Fibroblast of gingiva (primary cell): ENCODE measurements at regions not wholly inside any gene's neighbourhood (a gene's known extent, or its start where the extent isn't known, plus 50 kb on each side); places are given as distances from the start of the nearest gene placed in this dataset.
"Not testable (repeated sequence)": the region's sequence is repeated elsewhere in the genome, so short reads cannot be mapped to it uniquely, and the experiment has no call there.

Experiments
- DNase-seq: peaks from one replicate; pipeline ENCODE4 v3.0.0-alpha.2; 2011; ENCODE audit warnings: low read depth

GRCh38 chr11:95435628-95436353 lies 204.8 kb upstream of the SESN3 start:
- DNase-seq = no peak

- no peak for DNase-seq
Measured at GRCh38 chr11:95435192-95435591, 204.2 kb upstream of the SESN3 start.

- DNase-seq = no peak
Measured at GRCh38 chr11:95434489-95435057, 203.6 kb upstream of the SESN3 start.

DNA sequence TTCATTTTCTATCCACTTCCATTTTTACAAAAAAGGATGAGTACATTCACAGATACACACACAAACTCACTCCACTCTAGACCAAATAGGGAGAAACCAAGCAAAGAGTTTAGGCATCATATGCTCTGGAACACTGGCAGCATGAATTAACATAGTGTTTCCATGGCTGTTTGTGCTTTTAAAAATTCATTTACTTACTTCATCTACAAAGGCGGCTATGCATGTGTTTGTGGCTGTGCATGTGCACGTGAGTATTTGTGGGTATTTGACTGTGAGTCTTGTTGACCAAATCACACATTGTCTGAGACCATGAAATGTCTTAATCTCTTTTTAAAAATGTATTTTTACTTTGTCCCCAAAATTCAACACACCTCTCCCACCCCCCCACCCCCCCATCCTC lies 203.0 kb upstream of the SESN3 start:
- no peak for DNase-seq

- DNase-seq = no peak
Measured at GRCh38 chr11:95432714-95433503, 201.9 kb upstream of the SESN3 start.

DNA sequence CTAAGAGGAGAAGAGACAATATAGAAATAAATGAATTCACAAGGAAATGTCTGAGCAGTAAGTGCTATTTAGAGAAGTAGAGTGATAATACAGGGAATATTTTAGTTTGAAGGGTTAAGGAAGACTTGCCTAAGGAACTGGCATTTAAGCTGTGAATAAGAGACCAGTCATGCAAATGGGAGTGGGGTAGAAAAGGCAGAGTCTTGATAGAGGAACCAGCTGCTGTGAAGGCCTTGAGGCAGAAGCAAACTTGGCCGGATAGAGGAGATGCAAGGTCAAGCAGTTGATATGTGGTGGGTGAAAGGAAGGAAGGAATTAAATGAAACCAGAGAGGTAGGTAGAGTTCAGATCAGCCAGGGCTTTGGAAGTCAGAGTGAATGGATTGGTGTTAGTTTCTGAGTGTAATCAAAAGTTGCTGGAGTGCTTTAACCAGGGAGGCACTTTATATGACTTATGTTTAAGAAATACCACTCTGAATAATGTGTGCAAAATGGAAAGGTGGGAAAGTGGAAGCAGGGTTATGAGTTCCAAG lies 198.4 kb upstream of the SESN3 start:
- no peak for DNase-seq

- DNase-seq = no peak
Measured at GRCh38 chr11:95426823-95427462, 195.9 kb upstream of the SESN3 start.

- peak; percentile 41 for DNase-seq
Measured at GRCh38 chr11:95419915-95420314, 188.9 kb upstream of the SESN3 start.

GRCh38 chr11:95418916-95419315 lies 187.9 kb upstream of the SESN3 start:
- no peak for DNase-seq

DNA sequence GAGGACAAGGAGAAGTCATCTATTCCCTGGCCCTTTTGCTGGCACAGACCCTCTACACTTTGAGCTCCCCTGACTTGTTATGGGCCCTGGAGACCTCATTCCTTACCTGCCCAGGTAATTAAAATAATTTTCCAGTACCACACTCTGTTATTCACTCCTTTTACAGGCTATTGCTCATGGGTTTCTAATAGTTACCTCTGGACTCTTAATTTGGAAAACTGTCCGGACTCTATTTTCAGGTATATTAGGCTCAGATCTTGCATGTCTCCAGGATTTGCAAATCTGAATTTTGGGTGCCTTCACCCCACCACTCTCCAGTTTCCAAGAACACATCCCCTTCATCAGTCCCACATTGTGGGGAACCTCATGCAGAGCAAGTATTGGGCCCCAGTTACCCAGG lies 186.8 kb upstream of the SESN3 start:
- DNase-seq = no peak

GRCh38 chr11:95415837-95416304 lies 184.9 kb upstream of the SESN3 start:
- DNase-seq = no peak

DNA sequence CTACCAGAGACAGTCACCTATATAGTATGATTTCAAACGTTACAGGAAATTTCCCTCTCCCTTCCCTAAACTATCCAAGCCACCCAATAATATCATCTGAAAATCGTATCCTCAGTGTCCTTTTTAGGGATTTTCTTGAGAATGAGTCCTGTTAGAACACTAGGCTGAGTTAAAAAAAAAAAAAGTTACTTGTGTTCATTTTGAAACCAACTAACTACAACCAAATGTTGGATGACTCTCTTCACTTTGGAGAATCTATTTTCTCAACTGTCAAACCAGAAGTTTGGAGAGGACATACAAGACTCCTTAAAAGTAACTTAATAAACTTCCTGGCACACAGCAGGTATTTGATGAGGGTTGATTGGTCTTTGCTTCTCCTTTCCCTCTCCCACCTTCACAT lies 183.2 kb upstream of the SESN3 start:
- DNase-seq = no peak

DNA sequence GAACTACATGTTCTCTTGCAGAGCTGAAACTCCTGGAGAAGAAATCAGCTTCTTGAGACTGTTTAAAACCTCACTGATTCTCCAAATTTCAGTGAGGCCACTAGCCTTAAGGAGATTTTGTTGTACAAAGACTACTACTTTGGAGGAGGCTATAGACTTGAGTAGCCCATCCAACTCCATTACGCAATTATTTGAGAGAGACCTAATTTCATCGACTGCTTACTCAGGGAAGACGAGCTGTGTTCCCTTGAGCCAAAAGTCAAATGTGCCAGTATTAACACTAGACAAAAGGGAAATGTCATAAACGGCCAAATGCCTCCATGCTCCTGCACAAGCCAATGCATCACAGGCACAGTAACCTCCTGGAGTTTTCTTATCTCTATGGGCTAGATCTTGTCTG lies 182.8 kb upstream of the SESN3 start:
- peak; percentile 16 for DNase-seq

GRCh38 chr11:95413021-95413420 lies 182.0 kb upstream of the SESN3 start:
- no peak for DNase-seq

DNA sequence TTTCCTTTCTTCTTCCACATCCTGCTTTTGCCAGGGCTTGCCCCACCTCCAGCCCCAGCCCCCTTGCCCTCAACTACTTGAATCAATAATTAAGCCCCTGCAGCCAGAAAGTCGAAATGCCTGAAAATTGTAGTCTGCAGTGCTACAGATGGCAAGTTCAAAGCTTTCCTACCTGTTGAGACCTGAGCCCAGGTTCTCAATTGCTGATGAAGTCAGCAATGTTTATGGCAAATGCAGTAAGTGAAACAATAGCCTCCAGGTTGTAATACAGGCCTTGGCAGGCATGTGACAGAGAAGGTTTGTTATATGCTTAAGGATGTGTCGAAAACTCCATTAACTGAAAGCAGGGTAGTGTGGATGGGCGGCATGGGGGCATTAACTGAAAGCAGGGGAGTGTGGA lies 181.1 kb upstream of the SESN3 start:
- no peak for DNase-seq

GRCh38 chr11:95410707-95411106 lies 179.7 kb upstream of the SESN3 start:
- not testable (repeated sequence) for DNase-seq

DNA sequence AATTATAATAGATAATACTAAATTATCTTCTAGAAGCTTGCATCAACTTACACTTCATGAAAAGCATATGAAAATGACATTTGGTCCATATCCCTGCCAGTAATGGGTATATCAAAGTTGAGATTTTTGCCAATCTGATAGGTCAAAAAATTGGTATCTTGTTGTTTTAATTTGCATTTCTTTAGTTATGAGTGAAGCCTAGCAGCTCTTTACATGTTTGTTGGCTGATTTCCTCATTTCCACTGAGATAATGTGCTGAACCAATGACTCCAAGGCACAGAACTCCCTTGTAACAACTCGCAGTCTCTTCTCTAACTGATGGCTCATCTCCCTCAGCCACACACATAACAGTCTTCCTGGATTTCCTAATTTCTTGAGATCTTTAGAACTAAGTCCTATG lies 175.3 kb upstream of the SESN3 start:
- DNase-seq = no peak

- no peak for DNase-seq
Measured at GRCh38 chr11:95404370-95404769, 173.4 kb upstream of the SESN3 start.

DNA sequence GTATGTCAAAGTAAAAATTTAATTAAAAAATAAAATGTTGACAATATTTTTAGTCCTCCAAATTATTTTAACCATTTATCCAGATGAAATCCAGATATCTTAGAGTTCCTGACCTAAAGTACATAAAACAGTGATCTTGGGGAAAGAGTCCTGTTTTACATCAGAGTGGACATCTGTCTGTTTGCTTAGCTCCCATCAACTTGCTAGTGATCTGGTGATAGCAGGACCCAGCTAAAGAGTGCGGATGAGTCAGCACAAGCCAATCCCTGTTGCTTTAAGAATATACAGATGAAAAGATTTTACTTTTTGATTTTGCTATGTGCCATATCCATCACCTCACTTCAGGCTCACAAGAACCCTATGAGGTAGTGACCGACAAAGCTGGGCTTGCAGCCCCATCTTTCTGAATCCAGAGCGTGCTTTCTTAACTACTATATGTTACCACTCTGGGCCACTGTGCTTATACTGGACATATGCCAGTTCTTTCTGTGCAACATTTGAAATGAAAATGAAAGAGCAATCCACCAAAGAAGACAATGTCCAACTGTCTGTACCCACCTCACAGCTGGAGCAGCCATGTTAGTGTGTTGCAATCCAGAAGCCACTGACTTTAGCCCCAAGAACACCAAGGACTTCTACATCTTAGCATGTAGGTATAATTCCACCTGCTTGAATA lies 167.6 kb upstream of the SESN3 start:
- no peak for DNase-seq

GRCh38 chr11:95392644-95393043 lies 161.6 kb upstream of the SESN3 start:
- DNase-seq = no peak

- DNase-seq = no peak
Measured at GRCh38 chr11:95389427-95389826, 158.4 kb upstream of the SESN3 start.

- DNase-seq = no peak
Measured at GRCh38 chr11:95388086-95388485, 157.1 kb upstream of the SESN3 start.
